ENCODE measurements at regions not wholly inside any gene's neighbourhood (a gene's known extent, or its start where the extent isn't known, plus 50 kb on each side); places are given as distances from the start of the nearest gene placed in this dataset.

DNA sequence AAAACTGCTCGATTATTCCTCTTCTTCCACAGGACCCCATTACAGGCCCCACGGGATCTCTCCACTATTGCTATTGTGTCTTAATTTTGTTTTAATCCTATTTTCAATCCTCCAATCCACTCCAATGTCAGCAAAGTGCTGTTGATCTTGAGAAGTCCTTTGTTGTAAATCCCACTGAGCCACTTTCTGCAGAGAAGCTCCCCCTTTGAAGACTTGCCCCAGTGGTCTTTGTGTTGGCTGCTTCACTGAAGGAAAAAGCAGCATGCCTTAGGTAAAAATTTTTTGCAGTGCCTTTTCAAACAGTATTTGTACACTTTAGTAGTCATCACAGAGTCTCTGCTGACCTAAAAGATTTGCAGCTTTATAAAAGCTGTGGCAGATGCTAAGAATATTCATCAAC lies 252.0 kb upstream of the SLC7A11 start:
- Histone ChIP-seq H3K4me1 (ENCODE audit: control insufficient read depth, extremely low read depth, insufficient read depth, low read length) (no peaks in the 10 kb centered on the region), H3K4me3 (ENCODE audit: control insufficient read depth in 2 of 3, extremely low read depth in 1 of 3, insufficient read depth in 2 of 3, low read depth in 1 of 3, low read length in 3 of 3) (no peak overlapping the region), H4K20me1 (ENCODE audit: control insufficient read depth, extremely low read depth, insufficient read depth, low read length) (no peaks in the 10 kb centered on the region), H3K9me1 (ENCODE audit: control insufficient read depth, extremely low read depth, insufficient read depth, low read length) (no peaks in the 10 kb centered on the region), H3K27me3 (ENCODE audit: control insufficient read depth, extremely low read depth, insufficient read depth, low read length) (no peaks in the 10 kb centered on the region), H3K9me3 (ENCODE audit: control insufficient read depth, low read depth, low read length) (no peaks in the 10 kb centered on the region), H2AFZ (ENCODE audit: control insufficient read depth, low read length) (no peak overlapping the region), H3K27ac (ENCODE audit: control insufficient read depth, insufficient read depth, low read length) (no peak overlapping the region), H3K79me2 (ENCODE audit: control insufficient read depth, insufficient read depth, low read length) (no peaks in the 10 kb centered on the region), H3K36me3 (ENCODE audit: control insufficient read depth in 2 of 2, extremely low read depth in 1 of 2, insufficient read depth in 2 of 2, low read length in 2 of 2) (no peaks in the 10 kb centered on the region), H3K9ac (ENCODE audit: control insufficient read depth, extremely low read depth, insufficient read depth, low read length) (no peak overlapping the region), H3K4me2 (ENCODE audit: control insufficient read depth, extremely low read depth, insufficient read depth, low read depth, low read length) (no peak overlapping the region)
- TF ChIP-seq, protein P1, sequence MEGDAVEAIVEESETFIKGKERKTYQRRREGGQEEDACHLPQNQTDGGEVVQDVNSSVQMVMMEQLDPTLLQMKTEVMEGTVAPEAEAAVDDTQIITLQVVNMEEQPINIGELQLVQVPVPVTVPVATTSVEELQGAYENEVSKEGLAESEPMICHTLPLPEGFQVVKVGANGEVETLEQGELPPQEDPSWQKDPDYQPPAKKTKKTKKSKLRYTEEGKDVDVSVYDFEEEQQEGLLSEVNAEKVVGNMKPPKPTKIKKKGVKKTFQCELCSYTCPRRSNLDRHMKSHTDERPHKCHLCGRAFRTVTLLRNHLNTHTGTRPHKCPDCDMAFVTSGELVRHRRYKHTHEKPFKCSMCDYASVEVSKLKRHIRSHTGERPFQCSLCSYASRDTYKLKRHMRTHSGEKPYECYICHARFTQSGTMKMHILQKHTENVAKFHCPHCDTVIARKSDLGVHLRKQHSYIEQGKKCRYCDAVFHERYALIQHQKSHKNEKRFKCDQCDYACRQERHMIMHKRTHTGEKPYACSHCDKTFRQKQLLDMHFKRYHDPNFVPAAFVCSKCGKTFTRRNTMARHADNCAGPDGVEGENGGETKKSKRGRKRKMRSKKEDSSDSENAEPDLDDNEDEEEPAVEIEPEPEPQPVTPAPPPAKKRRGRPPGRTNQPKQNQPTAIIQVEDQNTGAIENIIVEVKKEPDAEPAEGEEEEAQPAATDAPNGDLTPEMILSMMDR (optimal IDR thresholded peaks at IDR 0.05 in 1 of 3, IDR thresholded peaks at IDR 0.05 in 1 of 3, conservative IDR thresholded peaks at IDR 0.05 in 1 of 3; ENCODE audit: extremely low read depth in 1 of 3, insufficient read depth in 2 of 3, low read length in 3 of 3): no peak
- TF ChIP-seq EZH2 (IDR thresholded peaks at IDR 0.05; ENCODE audit: low read length): no peak
- DNase-seq (ENCODE audit: low read depth, low spot score) (no peak), FAIRE-seq (no peak)
- dilution Hi-C loops (cut with MboI; ENCODE audit: extremely low pct_ligation_motif_present, low sequenced_read_pairs): no loop called here

DNA sequence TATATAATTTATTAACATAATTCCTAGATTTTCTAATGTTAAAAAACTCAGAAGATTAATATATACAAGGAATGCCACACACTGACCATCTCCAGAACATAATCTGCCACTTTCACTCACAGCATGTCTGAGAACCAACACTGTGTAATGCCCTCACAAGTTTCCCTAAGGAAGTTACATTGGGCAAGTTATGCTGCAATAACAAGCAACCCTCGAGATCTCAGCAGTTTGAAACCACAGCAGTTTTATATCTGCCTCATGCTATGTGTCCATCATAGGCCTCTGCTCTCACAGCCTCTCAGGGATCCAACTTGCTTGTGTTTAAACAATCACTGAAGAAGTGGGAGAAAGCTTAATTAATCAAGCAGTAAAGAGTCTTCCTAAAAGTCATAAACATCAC lies 250.0 kb upstream of the SLC7A11 start:
- H3K79me2 ChIP-seq (ENCODE audit: control insufficient read depth, insufficient read depth, low read length): no peaks in the 10 kb centered on the region
- FAIRE-seq: no peak
- no peaks in the 10 kb centered on the region for H3K9me3 ChIP-seq (ENCODE audit: control insufficient read depth, low read depth, low read length)
- no peaks in the 10 kb centered on the region for H3K27me3 ChIP-seq (ENCODE audit: control insufficient read depth, extremely low read depth, insufficient read depth, low read length)
- no peaks in the 10 kb centered on the region for H3K9me1 ChIP-seq (ENCODE audit: control insufficient read depth, extremely low read depth, insufficient read depth, low read length)
- H2AFZ ChIP-seq (ENCODE audit: control insufficient read depth, low read length): no peak overlapping the region
- no peaks in the 10 kb centered on the region for H3K36me3 ChIP-seq (ENCODE audit: control insufficient read depth in 2 of 2, extremely low read depth in 1 of 2, insufficient read depth in 2 of 2, low read length in 2 of 2)
- no peak overlapping the region for H3K4me2 ChIP-seq (ENCODE audit: control insufficient read depth, extremely low read depth, insufficient read depth, low read depth, low read length)
- no peak overlapping the region for H3K4me3 ChIP-seq (ENCODE audit: control insufficient read depth in 2 of 3, extremely low read depth in 1 of 3, insufficient read depth in 2 of 3, low read depth in 1 of 3, low read length in 3 of 3)
- TF ChIP-seq EZH2 (IDR thresholded peaks at IDR 0.05; ENCODE audit: low read length): no peak
- TF ChIP-seq, protein P1 (optimal IDR thresholded peaks at IDR 0.05 in 1 of 3, IDR thresholded peaks at IDR 0.05 in 1 of 3, conservative IDR thresholded peaks at IDR 0.05 in 1 of 3; ENCODE audit: extremely low read depth in 1 of 3, insufficient read depth in 2 of 3, low read length in 3 of 3): no peak
- H3K27ac ChIP-seq (ENCODE audit: control insufficient read depth, insufficient read depth, low read length): no peak overlapping the region
- no peak for DNase-seq (ENCODE audit: low read depth, low spot score)
- dilution Hi-C loops (cut with MboI; ENCODE audit: extremely low pct_ligation_motif_present, low sequenced_read_pairs): no loop called here
- no peaks in the 10 kb centered on the region for H3K4me1 ChIP-seq (ENCODE audit: control insufficient read depth, extremely low read depth, insufficient read depth, low read length)
- no peak overlapping the region for H3K9ac ChIP-seq (ENCODE audit: control insufficient read depth, extremely low read depth, insufficient read depth, low read length)
- no peaks in the 10 kb centered on the region for H4K20me1 ChIP-seq (ENCODE audit: control insufficient read depth, extremely low read depth, insufficient read depth, low read length)
